GM23338 (cell line): ENCODE measurements at regions not wholly inside any gene's neighbourhood (a gene's known extent, or its start where the extent isn't known, plus 50 kb on each side); places are given as distances from the start of the nearest gene placed in this dataset.

Experiments used
- ATAC-seq: fragments of 200-7000 bp; cut with Tn5 transposase; 3 replicates; pipeline ENCODE4 v1.9.1; 2020
- DNase-seq: peaks from one replicate; pipeline ENCODE4 v3.0.0-alpha.2; 2015; ENCODE audit warnings: low spot score
- H2AFZ ChIP-seq: fragments of 200-600 bp; sonication (generic); 2 replicates; pipeline ENCODE4 v1.8.0; 2016; ENCODE audit warnings: antibody characterized with exemption, mild to moderate bottlenecking, moderate library complexity
- H3F3A ChIP-seq: fragments of 200-600 bp; sonication (generic); replicated peaks from 2 replicates; pipeline ENCODE4 v1.8.0; 2017; ENCODE audit warnings: antibody characterized with exemption, mixed run types, low read depth
- H3K27ac ChIP-seq: fragments of 200-600 bp; sonication (generic); 2 replicates; pipeline ENCODE4 v1.6.1; 2016; ENCODE audit warnings: low read depth
- H3K27me3 ChIP-seq: fragments of 200-600 bp; sonication (generic); 2 replicates; pipeline ENCODE4 v1.8.0; 2016; ENCODE audit warnings: mild to moderate bottlenecking, mixed run types, moderate library complexity; ENCODE audit not compliant: insufficient read depth
- H3K36me3 ChIP-seq: fragments of 200-600 bp; sonication (generic); 2 replicates; pipeline ENCODE4 v1.8.0; 2016; ENCODE audit warnings: mild to moderate bottlenecking; ENCODE audit not compliant: insufficient read depth
- H3K4me1 ChIP-seq: fragments of 200-600 bp; sonication (generic); 2 replicates; pipeline ENCODE4 v1.8.0; 2016; ENCODE audit warnings: mild to moderate bottlenecking, moderate library complexity; ENCODE audit not compliant: insufficient read depth
- H3K4me2 ChIP-seq: fragments of 200-600 bp; sonication (generic); 2 replicates; pipeline ENCODE4 v1.7.1; 2017; ENCODE audit warnings: mixed run types
- H3K4me3 ChIP-seq: fragments of 200-600 bp; sonication (generic); 2 replicates; pipeline ENCODE4 v1.6.1; 2016; ENCODE audit warnings: mixed run types
- H3K79me2 ChIP-seq: fragments of 200-600 bp; sonication (generic); replicated peaks from 2 replicates; pipeline ENCODE4 v1.8.0; 2017; ENCODE audit warnings: mild to moderate bottlenecking; ENCODE audit not compliant: insufficient read depth
- H3K9me2 ChIP-seq: fragments of 200-600 bp; sonication (generic); 2 replicates; pipeline ENCODE4 v1.8.0; 2017; ENCODE audit not compliant: insufficient read depth
- H4K20me1 ChIP-seq: fragments of 200-600 bp; sonication (generic); replicated peaks from 2 replicates; pipeline ENCODE4 v1.8.0; 2017; ENCODE audit warnings: mild to moderate bottlenecking; ENCODE audit not compliant: insufficient read depth
- H3K27ac Mint-ChIP-seq: 2 replicates; pipeline ENCODE4 v1.8.0; 2020; ENCODE audit warnings: inconsistent platforms, mild to moderate bottlenecking, moderate library complexity, mixed read lengths
- H3K27me3 Mint-ChIP-seq: 3 replicates; pipeline ENCODE4 v1.8.0; 2022; ENCODE audit warnings: low read depth, mild to moderate bottlenecking, moderate library complexity, mixed read lengths, inconsistent platforms; ENCODE audit not compliant: insufficient read depth, poor library complexity
- H3K36me3 Mint-ChIP-seq: 3 replicates; pipeline ENCODE4 v1.8.0; 2021; ENCODE audit warnings: low read depth, mild to moderate bottlenecking, inconsistent platforms, moderate library complexity, mixed read lengths
- H3K4me1 Mint-ChIP-seq: 3 replicates; pipeline ENCODE4 v1.8.0; 2020; ENCODE audit warnings: mild to moderate bottlenecking, inconsistent platforms, mixed read lengths
- H3K4me3 Mint-ChIP-seq: 3 replicates; pipeline ENCODE4 v1.8.0; 2021; ENCODE audit warnings: moderate library complexity, mild to moderate bottlenecking, inconsistent platforms, mixed read lengths
- H3K9me3 Mint-ChIP-seq: 3 replicates; pipeline ENCODE4 v1.8.0; 2020; ENCODE audit warnings: moderate library complexity, mild to moderate bottlenecking, inconsistent platforms, mixed read lengths
- CREB1 ChIP-seq: fragments of 250-450 bp; sonication (Bioruptor Pico); IDR thresholded peaks from 2 replicates; pipeline ENCODE4 v1.5.0; 2020; ENCODE audit warnings: low read depth, mild to moderate bottlenecking, moderate library complexity
- CTCF ChIP-seq, 2 experiments: fragments of 200-600 bp in 1 of 2; sonication (generic) in 1 of 2; conservative IDR thresholded peaks; 2 replicates each; pipeline versions ENCODE4 v1.5.1 to v1.6.1; 2016 to 2017; ENCODE audit warnings: antibody characterized with exemption in 2 of 2, low read depth in 2 of 2, mild to moderate bottlenecking in 2 of 2, moderate library complexity in 1 of 2
- EZH2 ChIP-seq: fragments of 200-600 bp; sonication (generic); IDR thresholded peaks from one replicate; pipeline ENCODE4 v1.8.0; 2017; ENCODE audit warnings: antibody characterized with exemption, mild to moderate bottlenecking, low read depth; ENCODE audit not compliant: unreplicated experiment
- EZH2phosphoT487 ChIP-seq: fragments of 200-600 bp; sonication (generic); IDR thresholded peaks from one replicate; pipeline ENCODE4 v1.8.1; 2018; ENCODE audit warnings: antibody characterized with exemption; ENCODE audit not compliant: unreplicated experiment
- JUNB ChIP-seq: IDR thresholded peaks from one replicate; pipeline ENCODE4 v1.6.1; 2016; ENCODE audit warnings: antibody characterized with exemption; ENCODE audit not compliant: unreplicated experiment
- NANOG ChIP-seq: IDR thresholded peaks from 2 replicates; pipeline ENCODE4 v1.6.1; 2016; ENCODE audit warnings: antibody characterized with exemption, borderline replicate concordance
- REST ChIP-seq: IDR thresholded peaks from one replicate; pipeline ENCODE4 v1.6.1; 2018; ENCODE audit warnings: antibody characterized with exemption; ENCODE audit not compliant: unreplicated experiment
- STAT1 ChIP-seq: IDR thresholded peaks from one replicate; pipeline ENCODE4 v1.6.1; 2016; ENCODE audit warnings: antibody characterized with exemption; ENCODE audit not compliant: unreplicated experiment
- ZNF331 ChIP-seq: fragments of 250-450 bp; sonication (Bioruptor Pico); IDR thresholded peaks from 2 replicates; pipeline ENCODE4 v1.5.0; 2020; ENCODE audit warnings: low read depth, mild to moderate bottlenecking, moderate library complexity
- ZNF462 ChIP-seq: fragments of 250-450 bp; sonication (Bioruptor Pico); IDR thresholded peaks from 2 replicates; pipeline ENCODE4 v1.5.0; 2020; ENCODE audit warnings: mild to moderate bottlenecking, moderate library complexity

GRCh38 chr16:56063111-56063510, 128.2 kb upstream of the GNAO1 start:
- Mint-ChIP-seq H3K27ac (no peak overlapping the region), H3K4me1 (no peaks in the 10 kb centered on the region), H3K4me3 (no peak overlapping the region), H3K9me3 (no peaks in the 10 kb centered on the region), H3K27me3 (peaks cover 2% of the 10 kb centered on the region), H3K36me3 (no peaks in the 10 kb centered on the region)
- Histone ChIP-seq H3K79me2 (no peaks in the 10 kb centered on the region), H2AFZ (no peak overlapping the region), H3K9me2 (peaks cover 9% of the 10 kb centered on the region; the same call in 1 of the 2 replicates), H3K27ac (no peak overlapping the region), H3K4me2 (no peak overlapping the region), H3K27me3 (no peaks in the 10 kb centered on the region), H3K4me1 (no peaks in the 10 kb centered on the region), H3K4me3 (no peak overlapping the region), H4K20me1 (no peaks in the 10 kb centered on the region), H3F3A (no peaks in the 10 kb centered on the region), H3K36me3 (no peaks in the 10 kb centered on the region)
- TF ChIP-seq CTCF (conservative IDR thresholded peaks at IDR 0.05; ENCODE audit: low read depth in 2 of 2) (no peak), REST (no peak), NANOG (no peak), JUNB (no peak), CREB1 (no peak), STAT1 (no peak), EZH2phosphoT487 (no peak), ZNF462 (CRISPR knock-in tag) (no peak), EZH2 (no peak), ZNF331 (CRISPR knock-in tag) (no peak)
- ATAC-seq (no peak), DNase-seq (no peak)
